ENCODE measurements at regions not wholly inside any gene's neighbourhood (a gene's known extent, or its start where the extent isn't known, plus 50 kb on each side); places are given as distances from the start of the nearest gene placed in this dataset.
"Not testable (repeated sequence)": the region's sequence is repeated elsewhere in the genome, so short reads cannot be mapped to it uniquely, and the experiment has no call there.

- H3K4me3 Mint-ChIP-seq = no peak overlapping the region
- H3K9me3 Mint-ChIP-seq = no peaks in the 10 kb centered on the region
- H3K4me1 Mint-ChIP-seq = peaks cover 5 to 13% (median 10%) of the 10 kb centered on the region in 3 donors
- H3K27ac Mint-ChIP-seq = peak overlapping the region in 2 of 3 donors; percentile 37 to 53
- H3K27me3 Mint-ChIP-seq = no peaks in the 10 kb centered on the region
- H3K36me3 Mint-ChIP-seq = no peaks in the 10 kb centered on the region
These were observed 66.9 kb upstream of the ATF7IP2 start for GRCh38 chr16:10318798-10319500.

GRCh38 chr16:10321407-10322387 lies 64.2 kb upstream of the ATF7IP2 start:
- Mint-ChIP-seq H3K27me3 (no peaks in the 10 kb centered on the region), H3K27ac (peak overlapping the region in 1 of 3 donors; percentile 85), H3K4me1 (peaks cover 0 to 3% (median under 1%) of the 10 kb centered on the region in 3 donors), H3K36me3 (no peaks in the 10 kb centered on the region), H3K9me3 (no peaks in the 10 kb centered on the region), H3K4me3 (no peak overlapping the region)

GRCh38 chr16:10322723-10323527 lies 62.9 kb upstream of the ATF7IP2 start:
- H3K9me3 Mint-ChIP-seq = peaks cover 0 to 4% (median 3%) of the 10 kb centered on the region in 3 donors

GRCh38 chr16:10323528-10323869 lies 62.4 kb upstream of the ATF7IP2 start:
- Mint-ChIP-seq H3K27me3 (no peaks in the 10 kb centered on the region), H3K4me1 (peaks cover 2 to 4% (median 4%) of the 10 kb centered on the region in 3 donors), H3K27ac (no peak overlapping the region), H3K36me3 (peaks cover 3% of the 10 kb centered on the region), H3K9me3 (peaks cover 0 to 4% (median 3%) of the 10 kb centered on the region in 3 donors), H3K4me3 (no peak overlapping the region)

More at GRCh38 chr16:10322723-10323527, 62.9 kb upstream of the ATF7IP2 start:
- Mint-ChIP-seq H3K4me3 (no peak overlapping the region), H3K4me1 (peaks cover 3 to 4% (median 4%) of the 10 kb centered on the region in 3 donors), H3K36me3 (peaks cover 3% of the 10 kb centered on the region), H3K27ac (no peak overlapping the region), H3K27me3 (no peaks in the 10 kb centered on the region)

- Mint-ChIP-seq H3K4me1 (peaks cover 2 to 4% (median 4%) of the 10 kb centered on the region in 3 donors), H3K9me3 (peaks cover 0 to 4% (median 3%) of the 10 kb centered on the region in 3 donors), H3K4me3 (no peak overlapping the region), H3K27ac (no peak overlapping the region), H3K36me3 (peaks cover 3% of the 10 kb centered on the region), H3K27me3 (no peaks in the 10 kb centered on the region)
These were observed 61.7 kb upstream of the ATF7IP2 start for GRCh38 chr16:10324210-10324609.

- Mint-ChIP-seq H3K27ac (peak overlapping the region in 2 of 3 donors; percentile 35 to 62), H3K4me3 (peak overlapping the region in 2 of 4 donors; percentile 29 to 60), H3K36me3 (peaks cover 6% of the 10 kb centered on the region), H3K27me3 (no peaks in the 10 kb centered on the region), H3K9me3 (peaks cover 0 to 4% (median 3%) of the 10 kb centered on the region in 3 donors), H3K4me1 (peaks cover 9 to 14% (median 13%) of the 10 kb centered on the region in 3 donors)
These were observed 59.9 kb upstream of the ATF7IP2 start for GRCh38 chr16:10325783-10326543.

GRCh38 chr16:10326647-10327046 lies 59.2 kb upstream of the ATF7IP2 start:
- Mint-ChIP-seq H3K9me3 (peaks cover 0 to 4% (median 3%) of the 10 kb centered on the region in 3 donors), H3K27me3 (no peaks in the 10 kb centered on the region), H3K4me1 (peaks cover 11 to 15% (median 15%) of the 10 kb centered on the region in 3 donors), H3K27ac (no peak overlapping the region), H3K4me3 (no peak overlapping the region), H3K36me3 (peaks cover 6% of the 10 kb centered on the region)

GRCh38 chr16:10328291-10328690 lies 57.6 kb upstream of the ATF7IP2 start:
- not testable (repeated sequence) for H3K27me3 Mint-ChIP-seq, H3K36me3 Mint-ChIP-seq, H3K9me3 Mint-ChIP-seq
- peaks cover 15 to 18% (median 16%) of the 10 kb centered on the region in 3 donors for H3K4me1 Mint-ChIP-seq
- peak overlapping the region in 2 of 4 donors; percentile 32 to 51 for H3K4me3 Mint-ChIP-seq
- peak overlapping the region in 1 of 3 donors; percentile 13 for H3K27ac Mint-ChIP-seq

- Mint-ChIP-seq H3K4me3 (no peak overlapping the region), H3K4me1 (peaks cover 15 to 21% (median 18%) of the 10 kb centered on the region in 3 donors), H3K27me3 (no peaks in the 10 kb centered on the region), H3K27ac (peak overlapping the region in 1 of 3 donors; percentile 65), H3K9me3 (peaks cover 0 to 4% (median 3%) of the 10 kb centered on the region in 3 donors), H3K36me3 (peaks cover 8% of the 10 kb centered on the region)
These were observed 53.6 kb upstream of the ATF7IP2 start for GRCh38 chr16:10332241-10332640.

GRCh38 chr16:10332775-10333174 lies 53.1 kb upstream of the ATF7IP2 start:
- Mint-ChIP-seq H3K9me3 (peaks cover 0 to under 1% (median under 1%) of the 10 kb centered on the region in 3 donors), H3K27ac (peak overlapping the region in 2 of 3 donors; percentile 41 to 65), H3K4me1 (peaks cover 11 to 18% (median 18%) of the 10 kb centered on the region in 3 donors), H3K27me3 (no peaks in the 10 kb centered on the region), H3K4me3 (peak overlapping the region in 1 of 4 donors; percentile 17), H3K36me3 (peaks cover 4% of the 10 kb centered on the region)

- Mint-ChIP-seq H3K9me3 (no peaks in the 10 kb centered on the region), H3K27me3 (no peaks in the 10 kb centered on the region), H3K4me1 (peaks cover 11 to 18% (median 18%) of the 10 kb centered on the region in 3 donors), H3K36me3 (peaks cover 4% of the 10 kb centered on the region), H3K4me3 (peak overlapping the region in 2 of 4 donors; percentile 17 to 60), H3K27ac (peak overlapping the region in 1 of 3 donors; percentile 41)
These were observed 52.4 kb upstream of the ATF7IP2 start for GRCh38 chr16:10333321-10334032.

- Mint-ChIP-seq H3K27ac (no peak overlapping the region), H3K9me3 (peaks cover 0 to 12% (median 11%) of the 10 kb centered on the region in 3 donors), H3K4me3 (no peak overlapping the region), H3K4me1 (peaks cover 8 to 19% (median 11%) of the 10 kb centered on the region in 3 donors), H3K36me3 (peaks cover 6% of the 10 kb centered on the region), H3K27me3 (no peaks in the 10 kb centered on the region)
These were observed 50.2 kb upstream of the ATF7IP2 start for GRCh38 chr16:10335681-10336080.

Measured in IgD-negative memory B cell (primary cell).